ENCODE measurements at regions not wholly inside any gene's neighbourhood (a gene's known extent, or its start where the extent isn't known, plus 50 kb on each side); places are given as distances from the start of the nearest gene placed in this dataset.

GRCh38 chrX:46034868-46035267 lies 510.4 kb downstream of the ZNF674 start:
- no peaks in the 10 kb centered on the region for H4K20me1 ChIP-seq (ENCODE audit: control insufficient read depth, insufficient read depth, insufficient read length)
- no peak overlapping the region for H2BK120ac ChIP-seq (ENCODE audit: low read depth, low read length, poor library complexity, severe bottlenecking)
- no peaks in the 10 kb centered on the region for H3K79me2 ChIP-seq (ENCODE audit: insufficient read depth, low read length)
- H4K8ac ChIP-seq (replicated peaks; ENCODE audit: insufficient read length, low read depth, low read length) = no peak overlapping the region
- no peak overlapping the region for H3K27ac ChIP-seq (ENCODE audit: insufficient read length, low read depth, low read length)
- H3K9me3 ChIP-seq (ENCODE audit: control insufficient read depth, low read depth, low read length) = no peaks in the 10 kb centered on the region
- no peak overlapping the region for H3K4ac ChIP-seq (ENCODE audit: low read depth, low read length)
- peaks cover 4 to 5% of the 10 kb centered on the region in 2 experiments; a peak in 1 of 4 replicates for H3K4me1 Mint-ChIP-seq
- H2BK15ac ChIP-seq (ENCODE audit: low read depth, low read length) = no peak overlapping the region
- no peak for DNase-seq
- no peak overlapping the region for H2AFZ ChIP-seq (ENCODE audit: low read length)
- no peak overlapping the region for H3K4me3 Mint-ChIP-seq
- H2BK12ac ChIP-seq (ENCODE audit: insufficient read length, low read depth, low read length) = no peak overlapping the region
- H3T11ph ChIP-seq (ENCODE audit: low read length) = no peak overlapping the region
- H3K23ac ChIP-seq (ENCODE audit: insufficient read length, low read depth, low read length) = no peak overlapping the region
- peaks cover 41 to 45% of the 10 kb centered on the region in 2 experiments for H3K9me3 Mint-ChIP-seq
- H3K27me3 Mint-ChIP-seq (ENCODE audit: low read depth) = no peaks in the 10 kb centered on the region
- H3K9ac ChIP-seq (ENCODE audit: extremely low read depth, insufficient read length, low read length) = no peak overlapping the region
- H3K14ac ChIP-seq (ENCODE audit: insufficient read depth, low read length) = no peak overlapping the region
- TF ChIP-seq, protein P1, sequence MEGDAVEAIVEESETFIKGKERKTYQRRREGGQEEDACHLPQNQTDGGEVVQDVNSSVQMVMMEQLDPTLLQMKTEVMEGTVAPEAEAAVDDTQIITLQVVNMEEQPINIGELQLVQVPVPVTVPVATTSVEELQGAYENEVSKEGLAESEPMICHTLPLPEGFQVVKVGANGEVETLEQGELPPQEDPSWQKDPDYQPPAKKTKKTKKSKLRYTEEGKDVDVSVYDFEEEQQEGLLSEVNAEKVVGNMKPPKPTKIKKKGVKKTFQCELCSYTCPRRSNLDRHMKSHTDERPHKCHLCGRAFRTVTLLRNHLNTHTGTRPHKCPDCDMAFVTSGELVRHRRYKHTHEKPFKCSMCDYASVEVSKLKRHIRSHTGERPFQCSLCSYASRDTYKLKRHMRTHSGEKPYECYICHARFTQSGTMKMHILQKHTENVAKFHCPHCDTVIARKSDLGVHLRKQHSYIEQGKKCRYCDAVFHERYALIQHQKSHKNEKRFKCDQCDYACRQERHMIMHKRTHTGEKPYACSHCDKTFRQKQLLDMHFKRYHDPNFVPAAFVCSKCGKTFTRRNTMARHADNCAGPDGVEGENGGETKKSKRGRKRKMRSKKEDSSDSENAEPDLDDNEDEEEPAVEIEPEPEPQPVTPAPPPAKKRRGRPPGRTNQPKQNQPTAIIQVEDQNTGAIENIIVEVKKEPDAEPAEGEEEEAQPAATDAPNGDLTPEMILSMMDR (conservative IDR thresholded peaks at IDR 0.05) = no peak
- H2BK5ac ChIP-seq (ENCODE audit: insufficient read length, low read length) = no peak overlapping the region
- no peak overlapping the region for H2BK20ac ChIP-seq (ENCODE audit: low read depth, low read length, poor library complexity, severe bottlenecking)
- no peak overlapping the region for H3K18ac ChIP-seq (ENCODE audit: insufficient read length, low read depth, low read length)
- H3K4me1 ChIP-seq (ENCODE audit: insufficient read depth, low read length) = no peaks in the 10 kb centered on the region
- no peak overlapping the region for H3K4me2 ChIP-seq (ENCODE audit: insufficient read depth, insufficient read length, low read length)
- H2AK5ac ChIP-seq (ENCODE audit: insufficient read length, low read length) = no peak overlapping the region
- no peak overlapping the region for H4K91ac ChIP-seq (ENCODE audit: insufficient read length, low read depth, low read length)
- no peak overlapping the region for H4K5ac ChIP-seq (ENCODE audit: insufficient read length, low read depth, low read length)
- H3K36me3 Mint-ChIP-seq (ENCODE audit: insufficient read depth in 1 of 3, low read depth in 3 of 3) = peaks cover 0 to 6% (median 2%) of the 10 kb centered on the region in 3 experiments; a peak in 4 of 7 replicates
- H3K27me3 ChIP-seq (ENCODE audit: insufficient read depth, low read length) = no peaks in the 10 kb centered on the region
- no peaks in the 10 kb centered on the region for H3K23me2 ChIP-seq (ENCODE audit: insufficient read length, low read depth, low read length, poor library complexity, severe bottlenecking)
- no peak overlapping the region for H3K56ac ChIP-seq (ENCODE audit: insufficient read length, low read depth, low read length)
- H3K27ac Mint-ChIP-seq = no peak overlapping the region
- no peaks in the 10 kb centered on the region for H3K79me1 ChIP-seq (ENCODE audit: insufficient read depth, low read depth, low read length, poor library complexity, severe bottlenecking)
